ENCODE measurements at regions not wholly inside any gene's neighbourhood (a gene's known extent, or its start where the extent isn't known, plus 50 kb on each side); places are given as distances from the start of the nearest gene placed in this dataset.
"Not testable (repeated sequence)": the region's sequence is repeated elsewhere in the genome, so short reads cannot be mapped to it uniquely, and the experiment has no call there.

GRCh38 chr7:152573186-152573585 lies 102.8 kb downstream of the XRCC2 start:
- TF ChIP-seq CTCF, POLR2A (IDR thresholded peaks at IDR 0.05): not testable (repeated sequence)
